GM12878 (cell line): ENCODE measurements at regions not wholly inside any gene's neighbourhood (a gene's known extent, or its start where the extent isn't known, plus 50 kb on each side); places are given as distances from the start of the nearest gene placed in this dataset.

Experiments
- ATAC-seq: fragments of 200-7000 bp; cut with Tn5 transposase; 3 replicates; pipeline ENCODE4 v1.9.1; 2020; ENCODE audit warnings: mild to moderate bottlenecking, moderate library complexity
- BruUV-seq: library from RNA; stranded (reverse); fragments of 400-500 nt; replicated peaks from 2 replicates; lab custom pipeline; 2021; lab: Mats Ljungman, UMichigan
- CTCF ChIA-PET: fragments of 300-600 bp; sonication (Branson Sonifier 250); formaldehyde crosslinking; extraction: SDS; loops from one replicate; lab custom pipeline; 2021; ENCODE audit warnings: inconsistent platforms; lab: Yijun Ruan, JAX
- POLR2A ChIA-PET: fragments of 350-600 bp; formaldehyde crosslinking; extraction: SDS; loops from one replicate; lab custom pipeline; 2021; ENCODE audit warnings: inconsistent platforms; lab: Charles Lee
- RAD21 ChIA-PET: fragments of 300-600 bp; sonication (Branson Sonifier 250); formaldehyde crosslinking; loops from one replicate; lab custom pipeline; 2023; ENCODE audit warnings: antibody characterized with exemption; ENCODE audit not compliant: unreplicated experiment; lab: Charles Lee
- SMC1A ChIA-PET: fragments of 300-600 bp; sonication (Branson Sonifier 250); formaldehyde crosslinking; loops from one replicate; lab custom pipeline; 2023; ENCODE audit not compliant: unreplicated experiment, uncharacterized antibody; lab: Charles Lee
- DNase-seq: peaks from one replicate; pipeline ENCODE4 v3.0.0-alpha.2; 2011; ENCODE audit warnings: low read depth, low spot score
- FAIRE-seq: peaks from 3 replicates; lab custom pipeline; 2011; peaks lifted over from hg19 to GRCh38; lab: Jason Lieb, UNC
- H2AFZ ChIP-seq: 2 replicates; pipeline ENCODE4 v1.6.0; 2011; ENCODE audit warnings: low read depth, low read length, control low read depth; ENCODE audit not compliant: control insufficient read depth
- H3K27ac ChIP-seq: 2 replicates; pipeline ENCODE4 v1.5.1; 2011; ENCODE audit warnings: control low read depth; ENCODE audit not compliant: control insufficient read depth, insufficient read depth
- H3K27me3 ChIP-seq, 2 experiments: replicated peaks in 1 of 2; 2 replicates each; pipeline versions ENCODE4 v1.6.0 to v1.6.1; 2011; ENCODE audit warnings: low read length in 1 of 2; ENCODE audit not compliant: control insufficient read depth in 2 of 2, insufficient read depth in 2 of 2
- H3K36me3 ChIP-seq, 2 experiments: 2 replicates each; pipeline ENCODE4 v1.5.1; 2011; ENCODE audit warnings: low read length in 1 of 2; ENCODE audit not compliant: control insufficient read depth in 2 of 2, insufficient read depth in 2 of 2
- H3K4me1 ChIP-seq: 2 replicates; pipeline ENCODE4 v1.6.1; 2011; ENCODE audit warnings: mild to moderate bottlenecking, low read length, moderate library complexity, mixed read lengths; ENCODE audit not compliant: control insufficient read depth, insufficient read depth
- H3K4me2 ChIP-seq: 2 replicates; pipeline ENCODE4 v1.6.0; 2011; ENCODE audit warnings: control low read depth; ENCODE audit not compliant: control insufficient read depth, insufficient read depth
- H3K4me3 ChIP-seq: fragments of 200-600 bp; sonication (generic); 2 replicates; pipeline ENCODE4 v1.5.1; 2016
- H3K79me2 ChIP-seq: 2 replicates; pipeline ENCODE4 v1.6.0; 2011; ENCODE audit warnings: low read length; ENCODE audit not compliant: control insufficient read depth, insufficient read depth
- H3K9ac ChIP-seq: 2 replicates; pipeline ENCODE4 v1.8.0; 2011; ENCODE audit warnings: low read length, control low read depth, mixed read lengths; ENCODE audit not compliant: control insufficient read depth, insufficient read depth
- H3K9me3 ChIP-seq: replicated peaks from 3 replicates; pipeline ENCODE4 v1.5.1; 2011; ENCODE audit warnings: mild to moderate bottlenecking, low read length; ENCODE audit not compliant: control insufficient read depth, insufficient read depth
- H4K20me1 ChIP-seq: 2 replicates; pipeline ENCODE4 v1.6.0; 2011; ENCODE audit not compliant: control insufficient read depth, insufficient read depth
- BACH1 ChIP-seq: fragments of 450-650 bp; IDR thresholded peaks from 2 replicates; pipeline ENCODE4 v1.6.1; 2017; ENCODE audit warnings: mild to moderate bottlenecking, borderline replicate concordance
- CBX5 ChIP-seq: sonication (generic); IDR thresholded peaks from 2 replicates; pipeline ENCODE4 v1.6.1; 2016; ENCODE audit warnings: low read depth, moderate library complexity, mild to moderate bottlenecking, inconsistent platforms
- MTA2 ChIP-seq: fragments of 450-650 bp; IDR thresholded peaks from 2 replicates; pipeline ENCODE4 v1.6.1; 2016; ENCODE audit warnings: low read depth, mild to moderate bottlenecking, moderate library complexity
- SMAD5 ChIP-seq: IDR thresholded peaks from 2 replicates; pipeline ENCODE4 v1.6.1; 2016; ENCODE audit warnings: antibody characterized with exemption, low read depth
- TCF12 ChIP-seq: IDR thresholded peaks from 2 replicates; pipeline ENCODE4 v1.6.1; 2011; ENCODE audit warnings: low read depth, mild to moderate bottlenecking, low read length
- ZNF274 ChIP-seq: IDR thresholded peaks from one replicate; pipeline ENCODE4 v1.8.0; 2011; ENCODE audit not compliant: insufficient read length, insufficient read depth
- ZSCAN29 ChIP-seq: fragments of 450-650 bp; IDR thresholded peaks from 2 replicates; pipeline ENCODE4 v1.6.1; 2017; ENCODE audit warnings: mild to moderate bottlenecking, moderate library complexity
- WGBS: methylation state at CpG from one replicate; pipeline ENCODE4 v1.1.6; 2016; ENCODE audit warnings: low lambda C conversion rate; ENCODE audit not compliant: insufficient replicate concordance, insufficient coverage; ENCODE audit errors: missing lambda C conversion rate; 5-methylcytosine and 5-hydroxymethylcytosine counted together
- in situ Hi-C: fragments of 300-500 bp; cut with MboI; formaldehyde crosslinking; loops from 9 replicates; pipeline ENCODE4 v1.14.3; 2018; ENCODE audit warnings: mixed read lengths
- intact Hi-C: fragments of 100-400 bp; cut with micrococcal nuclease; formaldehyde crosslinking; loops from one replicate; pipeline ENCODE4 v1.14.2; 2022; ENCODE audit not compliant: unreplicated experiment
- TF ChIP-seq, protein P1 (sequence below): fragments of 450-650 bp; formaldehyde crosslinking; IDR thresholded peaks from 2 replicates; pipeline ENCODE4 v1.4.0; 2022; ENCODE audit warnings: mild to moderate bottlenecking, moderate library complexity
- TF ChIP-seq, protein P2 (sequence below): IDR thresholded peaks from 2 replicates; pipeline ENCODE4 v1.6.1; 2012; ENCODE audit warnings: low read depth, low read length, improper control_type of control experiment
- TF ChIP-seq, protein P3 (sequence below): fragments of 450-650 bp; IDR thresholded peaks from 2 replicates; pipeline ENCODE4 v1.6.1; 2017; ENCODE audit warnings: mild to moderate bottlenecking, moderate library complexity

DNA sequence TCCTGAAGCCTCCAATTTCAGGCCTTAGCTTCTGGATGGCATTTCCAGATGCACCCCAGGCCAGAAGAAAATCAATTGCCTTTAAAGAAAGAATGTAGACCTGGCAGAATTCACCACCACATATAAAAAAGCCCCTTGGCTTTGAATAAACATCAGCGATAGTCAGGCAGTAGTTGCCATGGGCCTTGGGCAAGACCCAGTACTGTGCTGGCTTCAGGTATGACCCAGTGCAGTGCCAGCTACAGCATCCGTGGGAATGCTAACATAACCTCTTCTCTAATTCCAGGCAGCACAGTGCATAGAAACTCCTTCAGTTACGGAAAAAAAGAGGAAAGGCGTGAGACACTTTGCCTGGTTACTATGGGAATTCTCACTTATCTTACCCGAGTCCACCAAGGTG lies 539.6 kb upstream of the LRRTM4 start (continued):
- TF ChIP-seq, protein P1, sequence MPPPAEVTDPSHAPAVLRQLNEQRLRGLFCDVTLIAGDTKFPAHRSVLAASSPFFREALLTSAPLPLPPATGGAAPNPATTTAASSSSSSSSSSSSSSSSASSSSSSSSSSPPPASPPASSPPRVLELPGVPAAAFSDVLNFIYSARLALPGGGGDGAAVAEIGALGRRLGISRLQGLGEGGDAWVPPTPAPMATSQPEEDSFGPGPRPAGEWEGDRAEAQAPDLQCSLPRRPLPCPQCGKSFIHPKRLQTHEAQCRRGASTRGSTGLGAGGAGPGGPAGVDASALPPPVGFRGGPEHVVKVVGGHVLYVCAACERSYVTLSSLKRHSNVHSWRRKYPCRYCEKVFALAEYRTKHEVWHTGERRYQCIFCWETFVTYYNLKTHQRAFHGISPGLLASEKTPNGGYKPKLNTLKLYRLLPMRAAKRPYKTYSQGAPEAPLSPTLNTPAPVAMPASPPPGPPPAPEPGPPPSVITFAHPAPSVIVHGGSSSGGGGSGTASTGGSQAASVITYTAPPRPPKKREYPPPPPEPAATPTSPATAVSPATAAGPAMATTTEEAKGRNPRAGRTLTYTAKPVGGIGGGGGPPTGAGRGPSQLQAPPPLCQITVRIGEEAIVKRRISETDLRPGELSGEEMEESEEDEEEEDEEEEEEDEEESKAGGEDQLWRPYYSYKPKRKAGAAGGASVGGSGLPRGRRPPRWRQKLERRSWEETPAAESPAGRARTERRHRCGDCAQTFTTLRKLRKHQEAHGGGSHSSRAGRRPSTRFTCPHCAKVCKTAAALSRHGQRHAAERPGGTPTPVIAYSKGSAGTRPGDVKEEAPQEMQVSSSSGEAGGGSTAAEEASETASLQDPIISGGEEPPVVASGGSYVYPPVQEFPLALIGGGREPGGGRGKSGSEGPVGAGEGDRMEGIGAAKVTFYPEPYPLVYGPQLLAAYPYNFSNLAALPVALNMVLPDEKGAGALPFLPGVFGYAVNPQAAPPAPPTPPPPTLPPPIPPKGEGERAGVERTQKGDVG (CRISPR knock-in tag): no peak
- TF ChIP-seq BACH1 (no peak), ZNF274 (no peak)
- TF ChIP-seq, protein P2, sequence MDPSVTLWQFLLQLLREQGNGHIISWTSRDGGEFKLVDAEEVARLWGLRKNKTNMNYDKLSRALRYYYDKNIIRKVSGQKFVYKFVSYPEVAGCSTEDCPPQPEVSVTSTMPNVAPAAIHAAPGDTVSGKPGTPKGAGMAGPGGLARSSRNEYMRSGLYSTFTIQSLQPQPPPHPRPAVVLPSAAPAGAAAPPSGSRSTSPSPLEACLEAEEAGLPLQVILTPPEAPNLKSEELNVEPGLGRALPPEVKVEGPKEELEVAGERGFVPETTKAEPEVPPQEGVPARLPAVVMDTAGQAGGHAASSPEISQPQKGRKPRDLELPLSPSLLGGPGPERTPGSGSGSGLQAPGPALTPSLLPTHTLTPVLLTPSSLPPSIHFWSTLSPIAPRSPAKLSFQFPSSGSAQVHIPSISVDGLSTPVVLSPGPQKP: no peak

DNA sequence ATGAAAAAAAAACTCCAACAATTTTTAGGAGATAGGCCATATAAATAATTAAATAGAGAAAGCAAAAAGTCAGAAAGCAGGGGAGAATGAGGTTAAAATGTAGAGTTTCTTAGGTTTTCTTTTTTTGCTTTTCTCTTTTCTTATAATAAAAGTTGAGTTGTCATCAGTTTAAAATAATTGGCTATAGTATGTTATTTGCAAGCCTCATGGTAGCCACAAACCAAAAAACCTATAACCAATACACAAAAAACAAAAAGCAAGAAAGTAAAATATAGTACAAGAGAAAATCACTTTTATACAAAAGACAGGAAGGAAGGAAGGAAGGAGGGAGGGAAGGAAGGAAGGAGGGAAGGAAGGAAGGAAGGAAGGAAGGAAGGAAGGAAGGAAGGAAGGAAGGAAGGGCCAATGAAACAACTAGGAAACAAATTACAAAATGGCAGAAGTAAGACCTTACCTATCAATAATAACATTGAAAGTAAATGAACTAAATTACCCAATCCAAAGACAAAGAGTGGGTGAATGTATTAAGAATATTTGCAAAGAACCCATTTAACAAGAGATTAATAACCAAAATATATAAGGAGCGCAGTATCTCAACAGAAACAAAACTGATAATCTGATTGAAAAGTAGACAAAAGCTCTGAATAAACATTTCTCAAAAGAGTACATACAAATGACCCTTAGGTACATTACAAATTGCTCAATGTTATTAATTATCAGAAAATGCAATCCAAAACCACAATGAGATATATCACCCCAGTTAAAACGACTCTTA lies 541.3 kb upstream of the LRRTM4 start:
- TF ChIP-seq MTA2 (no peak), ZSCAN29 (no peak), CBX5 (no peak), TCF12 (no peak), SMAD5 (no peak)
- TF ChIP-seq, protein P3, sequence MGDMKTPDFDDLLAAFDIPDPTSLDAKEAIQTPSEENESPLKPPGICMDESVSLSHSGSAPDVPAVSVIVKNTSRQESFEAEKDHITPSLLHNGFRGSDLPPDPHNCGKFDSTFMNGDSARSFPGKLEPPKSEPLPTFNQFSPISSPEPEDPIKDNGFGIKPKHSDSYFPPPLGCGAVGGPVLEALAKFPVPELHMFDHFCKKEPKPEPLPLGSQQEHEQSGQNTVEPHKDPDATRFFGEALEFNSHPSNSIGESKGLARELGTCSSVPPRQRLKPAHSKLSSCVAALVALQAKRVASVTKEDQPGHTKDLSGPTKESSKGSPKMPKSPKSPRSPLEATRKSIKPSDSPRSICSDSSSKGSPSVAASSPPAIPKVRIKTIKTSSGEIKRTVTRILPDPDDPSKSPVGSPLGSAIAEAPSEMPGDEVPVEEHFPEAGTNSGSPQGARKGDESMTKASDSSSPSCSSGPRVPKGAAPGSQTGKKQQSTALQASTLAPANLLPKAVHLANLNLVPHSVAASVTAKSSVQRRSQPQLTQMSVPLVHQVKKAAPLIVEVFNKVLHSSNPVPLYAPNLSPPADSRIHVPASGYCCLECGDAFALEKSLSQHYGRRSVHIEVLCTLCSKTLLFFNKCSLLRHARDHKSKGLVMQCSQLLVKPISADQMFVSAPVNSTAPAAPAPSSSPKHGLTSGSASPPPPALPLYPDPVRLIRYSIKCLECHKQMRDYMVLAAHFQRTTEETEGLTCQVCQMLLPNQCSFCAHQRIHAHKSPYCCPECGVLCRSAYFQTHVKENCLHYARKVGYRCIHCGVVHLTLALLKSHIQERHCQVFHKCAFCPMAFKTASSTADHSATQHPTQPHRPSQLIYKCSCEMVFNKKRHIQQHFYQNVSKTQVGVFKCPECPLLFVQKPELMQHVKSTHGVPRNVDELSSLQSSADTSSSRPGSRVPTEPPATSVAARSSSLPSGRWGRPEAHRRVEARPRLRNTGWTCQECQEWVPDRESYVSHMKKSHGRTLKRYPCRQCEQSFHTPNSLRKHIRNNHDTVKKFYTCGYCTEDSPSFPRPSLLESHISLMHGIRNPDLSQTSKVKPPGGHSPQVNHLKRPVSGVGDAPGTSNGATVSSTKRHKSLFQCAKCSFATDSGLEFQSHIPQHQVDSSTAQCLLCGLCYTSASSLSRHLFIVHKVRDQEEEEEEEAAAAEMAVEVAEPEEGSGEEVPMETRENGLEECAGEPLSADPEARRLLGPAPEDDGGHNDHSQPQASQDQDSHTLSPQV: no peak
- TF ChIP-seq, all 136 proteins: peak for 0
- no peak overlapping the region for H3K4me3 ChIP-seq
- H3K4me1 ChIP-seq: no peaks in the 10 kb centered on the region
- H3K27ac ChIP-seq: no peak overlapping the region
- intact Hi-C loops (no loop called here), in situ Hi-C loops (no loop called here)
- ChIA-PET POLR2A (no interaction called here), RAD21 (no interaction called here), SMC1A (interaction anchor here (0.6 kb wide), 1 partner anchor 102 kb away, joined by 3 read pairs; no protein-coding TSS in a partner anchor), CTCF (no interaction called here)
- no peaks in the 10 kb centered on the region for H3K9me3 ChIP-seq
- no peaks in the 10 kb centered on the region for H4K20me1 ChIP-seq
- no peak overlapping the region for H3K4me2 ChIP-seq
- WGBS: 18% methylated on average over 2 of the region's 2 CpGs
- ATAC-seq (no peak), FAIRE-seq (no peak), DNase-seq (no peak)
- no peak overlapping the region for H2AFZ ChIP-seq
- BruUV-seq: no TSS peak
- no peak overlapping the region for H3K9ac ChIP-seq
- H3K36me3 ChIP-seq: no peaks in the 10 kb centered on the region
- no peaks in the 10 kb centered on the region for H3K27me3 ChIP-seq
- no peaks in the 10 kb centered on the region for H3K79me2 ChIP-seq
